NCI-H1417 (cell line): ENCODE measurements at regions not wholly inside any gene's neighbourhood (a gene's known extent, or its start where the extent isn't known, plus 50 kb on each side); places are given as distances from the start of the nearest gene placed in this dataset.
A peak's percentile ranks its signal among the peaks of the same experiment; 100 is the strongest.
"Not testable (repeated sequence)": the region's sequence is repeated elsewhere in the genome, so short reads cannot be mapped to it uniquely, and the experiment has no call there.

Source experiments
- DNase-seq, 3 experiments: peaks; one replicate each; lab custom pipeline; 2025; lab: John Stamatoyannopoulos, UW

GRCh38 chr3:6600237-6600636, 260.7 kb upstream of the GRM7 start:
- DNase-seq: no peak

GRCh38 chr3:6601374-6601773, 259.5 kb upstream of the GRM7 start:
- peak in 1 of 3 experiments; percentile 20 for DNase-seq

GRCh38 chr3:6602329-6602728, 258.6 kb upstream of the GRM7 start:
- no peak for DNase-seq

- DNase-seq: no peak
Measured at GRCh38 chr3:6605227-6605626, 255.7 kb upstream of the GRM7 start.

- no peak for DNase-seq
Measured at GRCh38 chr3:6608843-6609242, 252.1 kb upstream of the GRM7 start.

GRCh38 chr3:6612034-6612616, 248.8 kb upstream of the GRM7 start:
- no peak for DNase-seq

GRCh38 chr3:6622260-6622659, 238.7 kb upstream of the GRM7 start:
- no peak for DNase-seq

GRCh38 chr3:6622712-6623111, 238.2 kb upstream of the GRM7 start:
- no peak for DNase-seq

GRCh38 chr3:6631376-6631775, 229.5 kb upstream of the GRM7 start:
- DNase-seq: no peak

- no peak for DNase-seq
Measured at GRCh38 chr3:6640907-6641306, 220.0 kb upstream of the GRM7 start.

- DNase-seq: peak in 1 of 3 experiments; percentile 4
Measured at GRCh38 chr3:6644070-6644929, 216.6 kb upstream of the GRM7 start.

- DNase-seq: no peak
Measured at GRCh38 chr3:6654670-6655069, 206.2 kb upstream of the GRM7 start.

- DNase-seq: no peak
Measured at GRCh38 chr3:6655275-6655674, 205.6 kb upstream of the GRM7 start.

GRCh38 chr3:6657591-6657990, 203.3 kb upstream of the GRM7 start:
- no peak for DNase-seq

- DNase-seq: no peak
Measured at GRCh38 chr3:6667354-6667753, 193.6 kb upstream of the GRM7 start.

- no peak for DNase-seq
Measured at GRCh38 chr3:6671363-6671762, 189.6 kb upstream of the GRM7 start.

- DNase-seq: no peak
Measured at GRCh38 chr3:6679510-6679909, 181.4 kb upstream of the GRM7 start.

- DNase-seq: no peak
Measured at GRCh38 chr3:6680119-6680806, 180.7 kb upstream of the GRM7 start.

GRCh38 chr3:6697285-6697684, 163.6 kb upstream of the GRM7 start:
- DNase-seq: no peak

GRCh38 chr3:6697722-6698121, 163.2 kb upstream of the GRM7 start:
- DNase-seq: peak in 1 of 3 experiments; percentile 1

- DNase-seq: not testable (repeated sequence)
Measured at GRCh38 chr3:6704817-6705216, 156.1 kb upstream of the GRM7 start.

- DNase-seq: no peak
Measured at GRCh38 chr3:6706777-6707176, 154.1 kb upstream of the GRM7 start.

GRCh38 chr3:6709178-6709577, 151.7 kb upstream of the GRM7 start:
- peak in 1 of 3 experiments; percentile 1 for DNase-seq
